Activated naive CD4-positive, alpha-beta T cell treated with anti-CD3 and anti-CD28 coated beads for 36 hours (primary cell): ENCODE measurements at regions not wholly inside any gene's neighbourhood (a gene's known extent, or its start where the extent isn't known, plus 50 kb on each side); places are given as distances from the start of the nearest gene placed in this dataset.

Experiments used
- CTCF ChIA-PET: fragments of 350-600 bp; sonication (Branson Sonifier 250); formaldehyde crosslinking; loops from one replicate; lab custom pipeline; 2021; ENCODE audit warnings: antibody characterized with exemption; lab: Charles Lee
- DNase-seq: peaks from one replicate; pipeline ENCODE4 v3.0.0-alpha.2; 2020
- H3K27ac Mint-ChIP-seq: one replicate; pipeline ENCODE4 v1.8.0; 2021; ENCODE audit warnings: mild to moderate bottlenecking, mixed read lengths
- H3K27me3 Mint-ChIP-seq: one replicate; pipeline ENCODE4 v1.8.0; 2021; ENCODE audit warnings: low read depth, mixed read lengths
- H3K36me3 Mint-ChIP-seq: one replicate; pipeline ENCODE4 v1.8.0; 2021; ENCODE audit warnings: low read depth, mixed read lengths
- H3K4me1 Mint-ChIP-seq: one replicate; pipeline ENCODE4 v1.8.0; 2021; ENCODE audit warnings: low read depth, mixed read lengths
- H3K4me3 Mint-ChIP-seq: one replicate; pipeline ENCODE4 v1.8.0; 2021; ENCODE audit warnings: mild to moderate bottlenecking, moderate library complexity, mixed read lengths
- H3K9me3 Mint-ChIP-seq: one replicate; pipeline ENCODE4 v1.8.0; 2021; ENCODE audit warnings: mixed read lengths
- intact Hi-C: fragments of 100-400 bp; cut with micrococcal nuclease; formaldehyde crosslinking; loops from one replicate; pipeline ENCODE4 v1.15.1; 2023

GRCh38 chr9:107963246-107963645 is 473.7 kb upstream of the KLF4 start:
- Mint-ChIP-seq H3K36me3 (no peaks in the 10 kb centered on the region), H3K9me3 (peaks cover 8% of the 10 kb centered on the region), H3K27me3 (peaks cover 2% of the 10 kb centered on the region), H3K4me1 (no peaks in the 10 kb centered on the region), H3K4me3 (no peak overlapping the region), H3K27ac (no peak overlapping the region)
- no peak for DNase-seq
- CTCF ChIA-PET, result no interaction called here
- intact Hi-C loops, result no loop called here

DNA sequence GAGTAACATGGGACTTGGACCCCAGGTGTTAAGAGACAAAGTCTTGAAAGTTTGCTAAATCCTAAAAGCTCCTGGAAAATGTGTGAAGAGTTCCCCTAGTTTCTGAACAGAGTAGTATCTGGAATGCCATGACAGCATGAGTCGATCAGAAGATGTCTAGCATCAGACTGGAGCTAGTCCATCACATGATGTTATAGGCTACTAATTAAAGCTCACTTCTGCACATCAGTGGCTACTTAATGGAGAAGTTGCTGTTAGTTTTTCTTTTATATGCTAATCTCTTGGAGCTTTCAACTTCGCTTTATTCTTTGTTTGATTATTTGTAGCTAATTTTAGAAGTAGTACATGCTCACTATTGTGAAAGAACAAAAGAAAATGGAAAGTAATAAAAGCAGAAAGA is 471.3 kb upstream of the KLF4 start:
- Mint-ChIP-seq H3K9me3 (peaks cover 1% of the 10 kb centered on the region), H3K4me3 (no peak overlapping the region), H3K4me1 (no peaks in the 10 kb centered on the region), H3K27ac (no peak overlapping the region), H3K27me3 (peaks cover 2% of the 10 kb centered on the region), H3K36me3 (no peaks in the 10 kb centered on the region)
- intact Hi-C loops, result no loop called here
- CTCF ChIA-PET, result no interaction called here
- DNase-seq, result no peak

DNA sequence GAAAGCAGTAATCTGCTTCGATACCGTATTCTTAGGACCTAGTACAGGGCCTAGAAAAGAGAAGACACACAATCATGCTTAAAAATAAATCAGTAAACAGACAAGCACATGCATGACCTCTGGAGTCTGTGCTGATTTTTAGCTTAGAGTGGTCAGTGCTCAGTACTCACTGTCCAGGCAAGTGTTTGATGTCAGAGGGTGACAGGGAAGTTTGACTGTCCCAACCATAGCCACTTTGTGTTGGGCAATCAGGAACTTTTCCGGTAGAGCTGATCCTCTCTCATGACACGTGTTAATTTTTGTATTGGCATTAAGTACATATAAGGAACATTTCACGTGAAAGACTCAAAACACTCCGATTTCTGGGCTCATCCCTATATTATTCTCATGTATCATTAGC is 464.7 kb upstream of the KLF4 start:
- intact Hi-C loops, result no loop called here
- no peaks in the 10 kb centered on the region for H3K4me1 Mint-ChIP-seq
- CTCF ChIA-PET, result no interaction called here
- no peaks in the 10 kb centered on the region for H3K27me3 Mint-ChIP-seq
- no peaks in the 10 kb centered on the region for H3K36me3 Mint-ChIP-seq
- H3K27ac Mint-ChIP-seq, result no peak overlapping the region
- no peak for DNase-seq
- no peak overlapping the region for H3K4me3 Mint-ChIP-seq
- peaks cover 7% of the 10 kb centered on the region for H3K9me3 Mint-ChIP-seq

GRCh38 chr9:107953556-107954125 is 464.1 kb upstream of the KLF4 start:
- H3K27ac Mint-ChIP-seq, result no peak overlapping the region

DNA sequence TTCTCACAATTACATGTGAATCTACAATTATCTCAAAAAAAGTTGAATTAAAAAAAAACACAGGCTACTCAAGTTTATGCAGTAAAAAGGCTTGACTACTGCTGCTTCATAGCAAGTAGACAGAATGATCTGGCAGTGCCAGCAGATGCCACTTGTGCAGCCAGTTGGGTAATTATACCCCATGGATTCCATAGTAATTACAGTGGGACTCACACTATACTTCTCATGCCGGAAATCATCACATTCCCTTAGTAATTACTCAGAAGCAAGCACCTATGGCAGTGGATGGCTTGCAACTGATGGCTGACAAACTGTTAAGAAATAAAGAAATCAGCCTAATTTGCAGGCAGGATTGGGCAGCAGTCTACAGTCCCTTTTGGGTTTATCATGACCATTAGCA is 463.2 kb upstream of the KLF4 start:
- no peak overlapping the region for H3K4me3 Mint-ChIP-seq
- intact Hi-C loops, result no loop called here
- no peaks in the 10 kb centered on the region for H3K4me1 Mint-ChIP-seq
- H3K36me3 Mint-ChIP-seq, result no peaks in the 10 kb centered on the region
- peaks cover 7% of the 10 kb centered on the region for H3K9me3 Mint-ChIP-seq
- H3K27ac Mint-ChIP-seq, result no peak overlapping the region
- CTCF ChIA-PET, result no interaction called here
- no peak for DNase-seq
- no peaks in the 10 kb centered on the region for H3K27me3 Mint-ChIP-seq

More at GRCh38 chr9:107953556-107954125, 464.1 kb upstream of the KLF4 start:
- CTCF ChIA-PET, result interaction anchor here (0.6 kb wide), 1 partner anchor 401 kb away, joined by 5 read pairs; no protein-coding TSS in a partner anchor
- Mint-ChIP-seq H3K9me3 (peaks cover 7% of the 10 kb centered on the region), H3K4me3 (no peak overlapping the region), H3K4me1 (no peaks in the 10 kb centered on the region), H3K27me3 (no peaks in the 10 kb centered on the region), H3K36me3 (no peaks in the 10 kb centered on the region)
- no peak for DNase-seq
- intact Hi-C loops, result no loop called here

DNA sequence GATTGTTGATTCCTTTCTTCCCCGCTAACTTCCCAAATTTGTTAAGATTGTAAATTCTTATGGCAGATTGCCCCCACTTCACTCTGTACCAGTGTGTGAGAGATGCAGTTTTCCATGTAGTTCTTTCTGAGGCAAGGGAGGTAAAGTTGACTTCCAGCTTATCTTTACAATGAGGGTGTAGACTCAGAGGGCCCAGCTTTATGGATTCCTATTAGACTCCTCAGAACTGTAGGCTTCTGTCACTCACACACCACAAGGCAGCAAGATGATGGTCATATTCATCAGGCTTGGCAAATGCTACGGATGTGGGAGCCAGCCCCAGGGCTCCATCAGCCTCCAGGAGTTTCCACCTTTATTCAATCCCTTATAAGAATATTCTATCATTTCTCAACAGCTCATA is 461.9 kb upstream of the KLF4 start:
- H3K9me3 Mint-ChIP-seq, result peaks cover 7% of the 10 kb centered on the region
- no peaks in the 10 kb centered on the region for H3K36me3 Mint-ChIP-seq
- CTCF ChIA-PET, result no interaction called here
- no peaks in the 10 kb centered on the region for H3K27me3 Mint-ChIP-seq
- H3K4me1 Mint-ChIP-seq, result no peaks in the 10 kb centered on the region
- H3K4me3 Mint-ChIP-seq, result no peak overlapping the region
- intact Hi-C loops, result no loop called here
- no peak overlapping the region for H3K27ac Mint-ChIP-seq
- no peak for DNase-seq

DNA sequence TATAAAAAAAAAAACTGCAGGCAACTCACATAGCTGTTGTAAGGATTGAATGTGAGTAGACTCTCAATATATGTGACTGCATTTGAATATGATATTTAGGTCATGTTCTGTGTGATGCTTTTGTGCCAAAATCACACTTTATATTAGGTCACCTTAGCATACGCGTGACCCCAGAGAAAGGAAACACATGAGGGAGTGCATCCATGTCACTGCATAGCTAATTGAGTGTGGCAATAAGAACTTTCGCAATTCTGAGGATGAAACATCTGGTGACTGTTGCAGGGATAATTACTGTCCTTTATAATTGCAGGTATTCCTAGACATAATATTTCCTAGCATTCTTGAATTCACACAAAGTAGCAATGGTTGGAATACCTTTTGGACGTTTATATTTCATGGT is 459.5 kb upstream of the KLF4 start:
- no peak overlapping the region for H3K4me3 Mint-ChIP-seq
- CTCF ChIA-PET, result no interaction called here
- DNase-seq, result no peak
- H3K36me3 Mint-ChIP-seq, result no peaks in the 10 kb centered on the region
- H3K9me3 Mint-ChIP-seq, result peaks cover 7% of the 10 kb centered on the region
- intact Hi-C loops, result no loop called here
- H3K4me1 Mint-ChIP-seq, result no peaks in the 10 kb centered on the region
- H3K27ac Mint-ChIP-seq, result no peak overlapping the region
- no peaks in the 10 kb centered on the region for H3K27me3 Mint-ChIP-seq

DNA sequence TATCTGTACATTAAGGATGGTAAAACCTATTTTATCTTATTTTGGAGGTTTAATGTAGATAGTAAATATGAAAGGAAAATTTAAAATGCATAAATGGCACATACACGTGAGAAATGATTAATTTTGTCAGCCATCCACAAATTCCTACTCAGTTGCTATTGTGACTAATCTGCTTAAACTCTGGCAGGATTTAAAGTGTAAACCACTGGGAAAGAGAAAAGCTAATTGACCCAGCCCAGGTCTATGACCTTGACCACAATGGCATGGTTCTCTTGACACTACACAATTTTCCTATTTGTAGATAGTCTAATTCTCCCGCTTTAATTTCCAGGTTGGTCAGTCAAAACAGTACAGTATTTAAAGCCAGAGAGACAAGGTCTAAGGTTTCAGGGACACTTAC is 459.0 kb upstream of the KLF4 start:
- no peak for DNase-seq
- no peak overlapping the region for H3K27ac Mint-ChIP-seq
- H3K27me3 Mint-ChIP-seq, result no peaks in the 10 kb centered on the region
- peaks cover 7% of the 10 kb centered on the region for H3K9me3 Mint-ChIP-seq
- no peaks in the 10 kb centered on the region for H3K36me3 Mint-ChIP-seq
- no peaks in the 10 kb centered on the region for H3K4me1 Mint-ChIP-seq
- no peak overlapping the region for H3K4me3 Mint-ChIP-seq
- intact Hi-C loops, result no loop called here
- CTCF ChIA-PET, result no interaction called here

- peaks cover 7% of the 10 kb centered on the region for H3K9me3 Mint-ChIP-seq
- no peak overlapping the region for H3K27ac Mint-ChIP-seq
- no peak for DNase-seq
- H3K4me3 Mint-ChIP-seq, result no peak overlapping the region
- H3K4me1 Mint-ChIP-seq, result no peaks in the 10 kb centered on the region
- CTCF ChIA-PET, result no interaction called here
- no peaks in the 10 kb centered on the region for H3K27me3 Mint-ChIP-seq
- no peaks in the 10 kb centered on the region for H3K36me3 Mint-ChIP-seq
- intact Hi-C loops, result no loop called here
These were observed 458.5 kb upstream of the KLF4 start for GRCh38 chr9:107948086-107948485.

GRCh38 chr9:107946364-107947141 is 457.0 kb upstream of the KLF4 start:
- H3K27ac Mint-ChIP-seq, result no peak overlapping the region
- H3K36me3 Mint-ChIP-seq, result no peaks in the 10 kb centered on the region
- peaks cover 6% of the 10 kb centered on the region for H3K9me3 Mint-ChIP-seq
- CTCF ChIA-PET, result no interaction called here
- H3K4me3 Mint-ChIP-seq, result no peak overlapping the region
- no peaks in the 10 kb centered on the region for H3K4me1 Mint-ChIP-seq
- DNase-seq, result no peak
- intact Hi-C loops, result no loop called here
- peaks cover 2% of the 10 kb centered on the region for H3K27me3 Mint-ChIP-seq

DNA sequence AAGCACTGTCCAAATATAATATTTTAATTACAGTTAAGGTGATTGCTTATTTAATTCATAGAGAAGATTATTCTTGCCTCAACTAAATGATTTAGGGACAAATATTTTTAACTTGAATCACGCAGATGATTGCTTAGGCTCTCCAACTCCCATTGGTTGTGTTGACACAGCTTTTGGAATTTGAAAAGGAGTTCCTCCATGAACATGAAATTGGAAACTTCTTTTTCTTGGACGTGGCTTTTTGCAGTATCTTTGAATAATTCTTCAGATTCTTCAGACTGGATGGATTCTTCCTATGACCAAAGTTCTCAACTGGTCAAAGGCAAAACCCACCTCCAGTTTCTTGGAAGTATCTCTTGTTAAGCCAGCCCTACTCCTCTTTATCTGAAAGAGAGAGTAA is 456.4 kb upstream of the KLF4 start:
- Mint-ChIP-seq H3K4me3 (no peak overlapping the region), H3K36me3 (no peaks in the 10 kb centered on the region), H3K27ac (no peak overlapping the region), H3K27me3 (peaks cover 2% of the 10 kb centered on the region), H3K9me3 (peaks cover 4% of the 10 kb centered on the region), H3K4me1 (no peaks in the 10 kb centered on the region)
- no peak for DNase-seq
- CTCF ChIA-PET, result no interaction called here
- intact Hi-C loops, result no loop called here

GRCh38 chr9:107945493-107945892 is 455.9 kb upstream of the KLF4 start:
- Mint-ChIP-seq H3K9me3 (peaks cover 2% of the 10 kb centered on the region), H3K27me3 (peaks cover 2% of the 10 kb centered on the region), H3K4me1 (no peaks in the 10 kb centered on the region), H3K4me3 (no peak overlapping the region), H3K36me3 (no peaks in the 10 kb centered on the region), H3K27ac (no peak overlapping the region)
- CTCF ChIA-PET, result no interaction called here
- no peak for DNase-seq
- intact Hi-C loops, result no loop called here

GRCh38 chr9:107944387-107944786 is 454.8 kb upstream of the KLF4 start:
- H3K36me3 Mint-ChIP-seq, result no peaks in the 10 kb centered on the region
- no peak overlapping the region for H3K27ac Mint-ChIP-seq
- H3K27me3 Mint-ChIP-seq, result peaks cover 2% of the 10 kb centered on the region
- CTCF ChIA-PET, result interaction anchor here (0.7 kb wide), 1 partner anchor 1960 kb away, joined by 3 read pairs; no protein-coding TSS in a partner anchor
- H3K4me1 Mint-ChIP-seq, result no peaks in the 10 kb centered on the region
- intact Hi-C loops, result no loop called here
- H3K9me3 Mint-ChIP-seq, result no peaks in the 10 kb centered on the region
- H3K4me3 Mint-ChIP-seq, result no peak overlapping the region
- DNase-seq, result no peak
